IMR-90 (cell line): ENCODE measurements at regions not wholly inside any gene's neighbourhood (a gene's known extent, or its start where the extent isn't known, plus 50 kb on each side); places are given as distances from the start of the nearest gene placed in this dataset.

ENCODE experiments used
- ATAC-seq: fragments of 200-7000 bp; cut with Tn5 transposase; 2 replicates; pipeline ENCODE4 v1.9.1; 2020; ENCODE audit warnings: low read depth, mild to moderate bottlenecking, moderate library complexity
- BruUV-seq: library from RNA; stranded (reverse); fragments of 400-500 nt; replicated peaks from 2 replicates; lab custom pipeline; 2021; lab: Mats Ljungman, UMichigan
- CTCF ChIA-PET: fragments of 300-600 bp; formaldehyde crosslinking; extraction: SDS; loops from one replicate; lab custom pipeline; 2021; ENCODE audit warnings: antibody characterized with exemption; lab: Yijun Ruan, JAX
- POLR2A ChIA-PET: fragments of 300-600 bp; sonication (Branson Sonifier 250); formaldehyde crosslinking; loops from one replicate; lab custom pipeline; 2022; ENCODE audit warnings: antibody characterized with exemption; ENCODE audit not compliant: unreplicated experiment; lab: Charles Lee
- DNase-seq: peaks from one replicate; pipeline ENCODE4 v3.0.0; 2013
- H2AFZ ChIP-seq: replicated peaks from 2 replicates; pipeline ENCODE3; 2013; ENCODE audit warnings: low read length, mild to moderate bottlenecking; ENCODE audit not compliant: poor library complexity
- H2AK5ac ChIP-seq: 2 replicates; pipeline ENCODE4 v1.6.1; 2013; ENCODE audit warnings: low read depth, low read length, inconsistent platforms
- H2AK9ac ChIP-seq: replicated peaks from 2 replicates; pipeline ENCODE3; 2013; ENCODE audit warnings: mild to moderate bottlenecking, low read depth, low read length, moderate library complexity; ENCODE audit not compliant: poor library complexity
- H2BK120ac ChIP-seq: 2 replicates; pipeline ENCODE4 v1.6.1; 2013; ENCODE audit warnings: low read depth, low read length, inconsistent platforms
- H2BK15ac ChIP-seq: 3 replicates; pipeline ENCODE4 v1.6.1; 2013; ENCODE audit warnings: low read depth, low read length, inconsistent platforms
- H2BK20ac ChIP-seq: 2 replicates; pipeline ENCODE4 v1.6.1; 2013; ENCODE audit warnings: low read depth, mild to moderate bottlenecking, inconsistent platforms, low read length, moderate library complexity
- H2BK5ac ChIP-seq: 2 replicates; pipeline ENCODE4 v1.6.1; 2013; ENCODE audit warnings: mild to moderate bottlenecking, low read depth, low read length, inconsistent platforms; ENCODE audit not compliant: poor library complexity, severe bottlenecking
- H3K14ac ChIP-seq: replicated peaks from 2 replicates; pipeline ENCODE4 v1.6.1; 2013; ENCODE audit warnings: low read depth, low read length, inconsistent platforms
- H3K18ac ChIP-seq: 2 replicates; pipeline ENCODE4 v1.6.1; 2013; ENCODE audit warnings: low read depth, low read length, control low read depth
- H3K23ac ChIP-seq: 2 replicates; pipeline ENCODE4 v1.6.1; 2013; ENCODE audit warnings: low read depth, low read length, inconsistent platforms
- H3K27ac ChIP-seq: 2 replicates; pipeline ENCODE4 v1.5.1; 2013; ENCODE audit warnings: mild to moderate bottlenecking, control low read depth, low read length; ENCODE audit not compliant: insufficient read depth
- H3K27me3 ChIP-seq: 2 replicates; pipeline ENCODE4 v1.6.1; 2013; ENCODE audit warnings: low read length; ENCODE audit not compliant: control insufficient read depth, insufficient read depth
- H3K36me3 ChIP-seq: 2 replicates; pipeline ENCODE4 v1.6.1; 2013; ENCODE audit warnings: low read length, mixed read lengths; ENCODE audit not compliant: control insufficient read depth, insufficient read depth
- H3K4ac ChIP-seq: 2 replicates; pipeline ENCODE4 v1.6.1; 2013; ENCODE audit warnings: low read depth, low read length, inconsistent platforms
- H3K4me1 ChIP-seq: 2 replicates; pipeline ENCODE4 v1.6.1; 2013; ENCODE audit warnings: low read length, mixed read lengths; ENCODE audit not compliant: control insufficient read depth, insufficient read depth
- H3K4me2 ChIP-seq: 2 replicates; pipeline ENCODE4 v1.6.1; 2013; ENCODE audit warnings: low read depth, mild to moderate bottlenecking, control low read depth, low read length, moderate library complexity
- H3K4me3 ChIP-seq: 2 replicates; pipeline ENCODE4 v1.5.1; 2013; ENCODE audit warnings: low read depth, mild to moderate bottlenecking, control low read depth, low read length, moderate library complexity; ENCODE audit not compliant: insufficient read depth
- H3K56ac ChIP-seq: 2 replicates; pipeline ENCODE4 v1.6.1; 2013; ENCODE audit warnings: low read length, inconsistent platforms; ENCODE audit not compliant: insufficient read depth; ENCODE audit errors: extremely low read depth
- H3K79me1 ChIP-seq, 2 experiments: 2 replicates each; pipeline ENCODE4 v1.6.1; 2013; ENCODE audit warnings: low read length in 2 of 2, inconsistent platforms in 1 of 2, low read depth in 1 of 2
- H3K9ac ChIP-seq: 2 replicates; pipeline ENCODE4 v1.6.1; 2013; ENCODE audit warnings: low read depth, low read length, control low read depth
- H3K9me1 ChIP-seq: 2 replicates; pipeline ENCODE4 v1.6.1; 2013; ENCODE audit warnings: low read length, inconsistent platforms; ENCODE audit not compliant: insufficient read depth
- H3K9me3 ChIP-seq: 2 replicates; pipeline ENCODE4 v1.6.1; 2013; ENCODE audit warnings: low read length; ENCODE audit not compliant: control insufficient read depth, insufficient read depth
- H4K20me1 ChIP-seq: 2 replicates; pipeline ENCODE4 v1.6.1; 2013; ENCODE audit warnings: low read length, inconsistent platforms; ENCODE audit not compliant: insufficient read depth
- H4K5ac ChIP-seq: 2 replicates; pipeline ENCODE4 v1.6.1; 2013; ENCODE audit warnings: mild to moderate bottlenecking, low read depth, low read length, control low read depth
- H4K8ac ChIP-seq, 2 experiments: 2 replicates each; pipeline ENCODE4 v1.6.1; 2013; ENCODE audit warnings: low read depth in 2 of 2, low read length in 2 of 2, control low read depth in 1 of 2, inconsistent platforms in 1 of 2
- H4K91ac ChIP-seq: 2 replicates; pipeline ENCODE4 v1.6.1; 2013; ENCODE audit warnings: low read depth, low read length, inconsistent platforms; ENCODE audit not compliant: insufficient read depth
- BHLHE40 ChIP-seq: fragments of 150-350 bp; IDR thresholded peaks from 2 replicates; pipeline ENCODE4 v1.6.1; 2016; ENCODE audit warnings: mild to moderate bottlenecking, low read depth, low read length
- CEBPB ChIP-seq: IDR thresholded peaks from 2 replicates; pipeline ENCODE4 v1.6.1; 2012; ENCODE audit warnings: low read depth, low read length, improper control_type of control experiment
- CHD1 ChIP-seq: IDR thresholded peaks from 2 replicates; pipeline ENCODE4 v1.6.1; 2012; ENCODE audit warnings: low read depth, low read length, improper control_type of control experiment
- CTCF ChIP-seq: conservative IDR thresholded peaks from 2 replicates; pipeline ENCODE4 v1.5.1; 2012; ENCODE audit warnings: mild to moderate bottlenecking, low read depth, low read length, improper control_type of control experiment
- ELK1 ChIP-seq: fragments of 150-350 bp; IDR thresholded peaks from 2 replicates; pipeline ENCODE4 v1.6.1; 2016; ENCODE audit warnings: low read depth, mild to moderate bottlenecking, low read length, moderate library complexity, borderline replicate concordance
- FOS ChIP-seq: fragments of 150-350 bp; IDR thresholded peaks from 2 replicates; pipeline ENCODE4 v1.6.1; 2016; ENCODE audit warnings: low read depth, low read length
- MAFK ChIP-seq: IDR thresholded peaks from 2 replicates; pipeline ENCODE4 v1.6.1; 2012; ENCODE audit warnings: low read depth, low read length, improper control_type of control experiment
- MAZ ChIP-seq: IDR thresholded peaks from 2 replicates; pipeline ENCODE4 v1.6.1; 2012; ENCODE audit warnings: low read depth, mild to moderate bottlenecking, low read length, improper control_type of control experiment, moderate library complexity, borderline replicate concordance
- MXI1 ChIP-seq: IDR thresholded peaks from 2 replicates; pipeline ENCODE4 v1.6.1; 2012; ENCODE audit warnings: low read depth, mild to moderate bottlenecking, low read length, moderate library complexity, borderline replicate concordance
- NFE2L2 ChIP-seq: fragments of 150-350 bp; IDR thresholded peaks from 2 replicates; pipeline ENCODE4 v1.6.1; 2016; ENCODE audit warnings: low read depth, mild to moderate bottlenecking, low read length
- POLR2A ChIP-seq: IDR thresholded peaks from 2 replicates; pipeline ENCODE4 v1.6.1; 2012; ENCODE audit warnings: mild to moderate bottlenecking, low read depth, low read length
- RAD21 ChIP-seq: IDR thresholded peaks from 2 replicates; pipeline ENCODE4 v1.6.1; 2012; ENCODE audit warnings: low read length, improper control_type of control experiment
- RCOR1 ChIP-seq: IDR thresholded peaks from 2 replicates; pipeline ENCODE4 v1.6.1; 2012; ENCODE audit warnings: mild to moderate bottlenecking, low read length, improper control_type of control experiment; ENCODE audit not compliant: insufficient replicate concordance
- RFX5 ChIP-seq: IDR thresholded peaks from 2 replicates; pipeline ENCODE4 v1.8.0; 2012; ENCODE audit warnings: low read depth, mild to moderate bottlenecking, low read length, moderate library complexity
- SMC3 ChIP-seq: fragments of 150-350 bp; IDR thresholded peaks from 2 replicates; pipeline ENCODE4 v1.6.1; 2016; ENCODE audit warnings: low read depth, mild to moderate bottlenecking, antibody characterized with exemption, low read length, moderate library complexity
- USF2 ChIP-seq: fragments of 150-350 bp; IDR thresholded peaks from 2 replicates; pipeline ENCODE4 v1.6.1; 2017; ENCODE audit warnings: mild to moderate bottlenecking, antibody characterized with exemption, low read length, low read depth
- WGBS, 2 experiments: methylation state at CpG; one replicate each; pipeline versions ENCODE4 v1.1.5 to v1.1.7; 2013; ENCODE audit warnings: missing lambda C conversion rate in 2 of 2; ENCODE audit not compliant: insufficient read length in 1 of 2; ENCODE audit errors: extremely low coverage in 2 of 2; 5-methylcytosine and 5-hydroxymethylcytosine counted together
- dilution Hi-C: fragments of 300-500 bp; cut with HindIII; formaldehyde crosslinking; loops from one replicate; pipeline ENCODE4 v1.14.3; 2018; ENCODE audit warnings: low sequenced_read_pairs; ENCODE audit not compliant: unreplicated experiment
- in situ Hi-C: fragments of 300-500 bp; cut with MboI; formaldehyde crosslinking; loops from 3 replicates; pipeline ENCODE4 v1.14.3; 2019; ENCODE audit warnings: low sequenced_read_pairs, inconsistent platforms, mixed read lengths
- intact Hi-C: fragments of 100-400 bp; cut with micrococcal nuclease; formaldehyde crosslinking; loops from 2 replicates; pipeline ENCODE4 v1.10.0; 2022

GRCh38 chr9:105114318-105114717 is 130.1 kb upstream of the SLC44A1 start:
- no peak overlapping the region for H3K4me2 ChIP-seq
- H3K18ac ChIP-seq, result no peak overlapping the region
- H2AK9ac ChIP-seq, result no peak overlapping the region
- no peaks in the 10 kb centered on the region for H4K20me1 ChIP-seq
- H4K8ac ChIP-seq, result no peak overlapping the region
- no peak overlapping the region for H2BK120ac ChIP-seq
- no peaks in the 10 kb centered on the region for H3K27me3 ChIP-seq
- no peak overlapping the region for H3K9ac ChIP-seq
- H3K23ac ChIP-seq, result no peak overlapping the region
- no peaks in the 10 kb centered on the region for H3K36me3 ChIP-seq
- H3K56ac ChIP-seq, result no peak overlapping the region
- H2BK15ac ChIP-seq, result no peak overlapping the region
- H3K79me1 ChIP-seq, result no peaks in the 10 kb centered on the region
- no peak overlapping the region for H3K14ac ChIP-seq
- H4K91ac ChIP-seq, result no peak overlapping the region
- H3K9me3 ChIP-seq, result no peaks in the 10 kb centered on the region
- H3K9me1 ChIP-seq, result peaks cover 5% of the 10 kb centered on the region; the same call in 1 of the 2 replicates
- H2BK5ac ChIP-seq, result no peak overlapping the region
- H3K4me1 ChIP-seq, result peaks cover 3% of the 10 kb centered on the region
- H4K5ac ChIP-seq, result no peak overlapping the region
- intact Hi-C loops (no loop called here), dilution Hi-C loops (no loop called here), in situ Hi-C loops (no loop called here)
- no TSS peak for BruUV-seq
- TF ChIP-seq RAD21 (no peak), RFX5 (no peak), FOS (no peak), MXI1 (no peak), POLR2A (no peak), CEBPB (no peak), RCOR1 (no peak), MAZ (no peak), MAFK (no peak), SMC3 (no peak), ELK1 (no peak), USF2 (no peak), NFE2L2 (no peak), CHD1 (no peak), BHLHE40 (no peak), CTCF (no peak)
- ChIA-PET CTCF (no interaction called here), POLR2A (no interaction called here)
- no peak overlapping the region for H3K4ac ChIP-seq
- ATAC-seq, result no peak
- H2AFZ ChIP-seq, result no peak overlapping the region
- no peak overlapping the region for H3K27ac ChIP-seq
- H3K4me3 ChIP-seq, result no peak overlapping the region
- H2BK20ac ChIP-seq, result no peak overlapping the region
- 89% methylated on average over 3 of the region's 5 CpGs; no CpG with 5 or more reads in 1 of the 2 experiments for WGBS, 2 experiments
- H2AK5ac ChIP-seq, result no peak overlapping the region
- no peak for DNase-seq
